Fibroblast of lung (primary cell): ENCODE measurements at regions not wholly inside any gene's neighbourhood (a gene's known extent, or its start where the extent isn't known, plus 50 kb on each side); places are given as distances from the start of the nearest gene placed in this dataset.

Experiments
- DNase-seq, 2 donors: peaks; one replicate each; pipeline versions ENCODE4 v3.0.0 to v3.0.0-alpha.2; 2010; ENCODE audit warnings: low read depth in 2 of 2
- H2AFZ ChIP-seq: 2 replicates; pipeline ENCODE4 v1.5.1; 2012; ENCODE audit warnings: low read length, control low read depth, inconsistent platforms
- H3K27ac ChIP-seq: 2 replicates; pipeline ENCODE4 v1.5.1; 2011; ENCODE audit warnings: low read length, control low read depth; ENCODE audit not compliant: insufficient read depth
- H3K27me3 ChIP-seq: 2 replicates; pipeline ENCODE4 v1.5.1; 2011; ENCODE audit warnings: mild to moderate bottlenecking, low read length; ENCODE audit not compliant: control insufficient read depth, insufficient read depth
- H3K36me3 ChIP-seq: 2 replicates; pipeline ENCODE4 v1.5.1; 2011; ENCODE audit warnings: low read length; ENCODE audit not compliant: control insufficient read depth, insufficient read depth
- H3K4me1 ChIP-seq: 2 replicates; pipeline ENCODE4 v1.5.1; 2011; ENCODE audit warnings: low read length; ENCODE audit not compliant: control insufficient read depth, insufficient read depth; ENCODE audit errors: extremely low read depth
- H3K4me2 ChIP-seq: 2 replicates; pipeline ENCODE4 v1.5.1; 2011; ENCODE audit warnings: low read length, control low read depth; ENCODE audit not compliant: insufficient read depth; ENCODE audit errors: extremely low read depth
- H3K4me3 ChIP-seq, 4 experiments: fragments of 200-600 bp in 1 of 4; sonication (generic) in 1 of 4; replicated peaks in 1 of 4; 2 replicates each; pipeline ENCODE4 v1.5.1; 2011 to 2016; ENCODE audit warnings: low read length in 4 of 4, low read depth in 3 of 4, mild to moderate bottlenecking in 3 of 4, control low read depth in 2 of 4, inconsistent platforms in 1 of 4, mixed read lengths in 1 of 4; ENCODE audit not compliant: insufficient read depth in 1 of 4; ENCODE audit errors: control extremely low read depth in 1 of 4
- H3K79me2 ChIP-seq: 2 replicates; pipeline ENCODE4 v1.5.1; 2012; ENCODE audit warnings: mild to moderate bottlenecking, low read length, inconsistent platforms; ENCODE audit not compliant: control insufficient read depth, insufficient read depth
- H3K9ac ChIP-seq: 2 replicates; pipeline ENCODE4 v1.5.1; 2011; ENCODE audit warnings: mild to moderate bottlenecking, low read length, control low read depth; ENCODE audit not compliant: insufficient read depth
- H3K9me3 ChIP-seq: 2 replicates; pipeline ENCODE4 v1.5.1; 2012; ENCODE audit warnings: low read depth, low read length; ENCODE audit not compliant: control insufficient read depth, insufficient read depth
- H4K20me1 ChIP-seq: 2 replicates; pipeline ENCODE4 v1.5.1; 2011; ENCODE audit warnings: low read length; ENCODE audit not compliant: control insufficient read depth, insufficient read depth; ENCODE audit errors: extremely low read depth
- EZH2 ChIP-seq: IDR thresholded peaks from 2 replicates; pipeline ENCODE4 v1.5.1; 2012; ENCODE audit warnings: low read length, control low read depth, mild to moderate bottlenecking; ENCODE audit errors: missing control alignments
- TF ChIP-seq, protein P1 (sequence below), 2 donors: IDR thresholded peaks in 1 of 2; conservative IDR thresholded peaks in 1 of 2; 1 replicate in 1 of 2; 2 replicates in 1 of 2; pipeline ENCODE4 v1.5.1; 2011 to 2012; ENCODE audit warnings: low read length in 2 of 2, control low read depth in 1 of 2, inconsistent platforms in 1 of 2, low read depth in 1 of 2, mild to moderate bottlenecking in 1 of 2

DNA sequence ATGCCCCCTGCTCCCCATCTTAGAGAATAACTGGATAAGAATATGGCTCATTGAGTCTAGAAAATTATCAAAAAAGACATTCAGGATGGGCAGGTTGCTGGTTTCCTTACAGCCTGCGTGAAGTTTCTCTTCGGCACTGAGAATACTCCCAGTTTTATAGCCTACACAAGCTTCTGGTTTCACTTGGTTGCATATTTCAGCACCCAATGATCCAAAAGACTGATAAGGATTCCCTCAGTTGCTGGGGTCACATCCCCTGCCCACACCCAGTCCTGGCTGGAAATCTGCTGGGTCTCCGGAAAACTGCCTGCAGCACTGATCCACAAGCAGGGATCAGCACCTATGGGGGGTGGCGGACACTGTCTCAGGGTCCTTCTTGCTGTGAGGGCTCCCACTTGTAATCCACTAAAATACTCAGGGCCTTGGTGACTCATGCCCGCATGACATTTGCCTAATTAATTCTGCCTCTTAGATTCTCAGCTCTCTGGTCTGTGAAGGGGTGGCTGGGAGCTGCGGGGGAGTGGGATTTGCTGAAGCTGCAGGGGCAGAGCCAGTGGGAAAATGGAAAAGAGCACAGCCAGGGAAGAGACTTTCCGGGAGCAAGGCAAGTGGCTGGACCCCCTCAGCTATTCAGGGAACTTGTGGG, 142.5 kb downstream of the ZNF648 start:
- H3K4me1 ChIP-seq: no peaks in the 10 kb centered on the region
- H3K9ac ChIP-seq: no peak overlapping the region
- no peak for DNase-seq
- no peak overlapping the region for H3K4me2 ChIP-seq
- no peaks in the 10 kb centered on the region for H3K9me3 ChIP-seq
- H3K36me3 ChIP-seq: no peaks in the 10 kb centered on the region
- H3K27ac ChIP-seq: no peak overlapping the region
- TF ChIP-seq EZH2: no peak
- TF ChIP-seq, protein P1, sequence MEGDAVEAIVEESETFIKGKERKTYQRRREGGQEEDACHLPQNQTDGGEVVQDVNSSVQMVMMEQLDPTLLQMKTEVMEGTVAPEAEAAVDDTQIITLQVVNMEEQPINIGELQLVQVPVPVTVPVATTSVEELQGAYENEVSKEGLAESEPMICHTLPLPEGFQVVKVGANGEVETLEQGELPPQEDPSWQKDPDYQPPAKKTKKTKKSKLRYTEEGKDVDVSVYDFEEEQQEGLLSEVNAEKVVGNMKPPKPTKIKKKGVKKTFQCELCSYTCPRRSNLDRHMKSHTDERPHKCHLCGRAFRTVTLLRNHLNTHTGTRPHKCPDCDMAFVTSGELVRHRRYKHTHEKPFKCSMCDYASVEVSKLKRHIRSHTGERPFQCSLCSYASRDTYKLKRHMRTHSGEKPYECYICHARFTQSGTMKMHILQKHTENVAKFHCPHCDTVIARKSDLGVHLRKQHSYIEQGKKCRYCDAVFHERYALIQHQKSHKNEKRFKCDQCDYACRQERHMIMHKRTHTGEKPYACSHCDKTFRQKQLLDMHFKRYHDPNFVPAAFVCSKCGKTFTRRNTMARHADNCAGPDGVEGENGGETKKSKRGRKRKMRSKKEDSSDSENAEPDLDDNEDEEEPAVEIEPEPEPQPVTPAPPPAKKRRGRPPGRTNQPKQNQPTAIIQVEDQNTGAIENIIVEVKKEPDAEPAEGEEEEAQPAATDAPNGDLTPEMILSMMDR (conservative IDR thresholded peaks at IDR 0.05 in 1 of 2, IDR thresholded peaks at IDR 0.05 in 1 of 2; ENCODE audit: low read depth in 1 of 2, low read length in 2 of 2): no peak
- H2AFZ ChIP-seq: no peak overlapping the region
- H3K4me3 ChIP-seq: no peak overlapping the region
- H4K20me1 ChIP-seq: no peaks in the 10 kb centered on the region
- no peaks in the 10 kb centered on the region for H3K27me3 ChIP-seq
- H3K79me2 ChIP-seq: no peaks in the 10 kb centered on the region

DNA sequence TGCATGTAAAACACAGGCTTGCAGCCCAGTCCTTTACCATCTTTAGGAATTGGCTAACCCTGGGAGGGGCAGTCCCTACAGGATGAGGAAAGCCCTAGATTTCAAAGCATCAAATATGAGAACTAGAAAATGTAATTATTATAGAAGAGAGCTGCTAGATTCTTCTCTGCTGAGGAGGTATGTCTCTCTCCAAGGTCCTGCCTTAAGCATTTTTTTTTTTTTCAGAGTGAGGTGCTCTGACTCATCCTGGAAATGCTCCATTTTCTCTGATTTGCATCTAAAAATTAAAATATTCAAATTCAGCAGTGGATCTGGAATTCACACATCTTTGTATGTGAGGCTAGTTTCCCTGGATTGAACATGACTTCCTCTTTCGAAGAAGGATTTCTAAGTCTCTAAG, 149.8 kb downstream of the ZNF648 start:
- Histone ChIP-seq H3K4me3 (no peak overlapping the region), H3K9ac (no peak overlapping the region), H2AFZ (no peak overlapping the region), H3K36me3 (no peaks in the 10 kb centered on the region), H3K27ac (no peak overlapping the region), H4K20me1 (no peaks in the 10 kb centered on the region), H3K4me2 (no peak overlapping the region), H3K79me2 (no peaks in the 10 kb centered on the region), H3K4me1 (no peaks in the 10 kb centered on the region), H3K9me3 (no peaks in the 10 kb centered on the region), H3K27me3 (no peaks in the 10 kb centered on the region)
- TF ChIP-seq, protein P1 (conservative IDR thresholded peaks at IDR 0.05 in 1 of 2, IDR thresholded peaks at IDR 0.05 in 1 of 2; ENCODE audit: low read depth in 1 of 2, low read length in 2 of 2): no peak
- TF ChIP-seq EZH2: no peak
- DNase-seq: no peak

DNA sequence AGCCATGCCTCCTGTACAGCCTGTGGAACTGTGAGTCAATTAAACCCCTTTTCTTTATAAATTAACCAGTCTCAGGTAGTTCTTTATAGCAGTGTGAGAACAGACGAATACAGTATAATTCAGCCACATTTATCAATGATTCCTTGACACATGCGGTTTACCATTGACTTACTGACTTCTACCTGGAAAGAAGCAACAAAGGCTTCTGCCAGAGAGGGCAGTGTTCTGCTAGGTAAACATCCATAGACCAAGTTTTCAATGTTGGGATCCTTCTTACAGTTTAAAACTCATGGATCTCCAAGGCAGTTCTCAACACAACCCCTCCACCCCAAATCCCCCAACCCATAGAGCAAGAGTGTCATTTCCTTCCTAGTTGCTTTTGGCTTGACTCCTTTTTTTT, 150.6 kb downstream of the ZNF648 start:
- TF ChIP-seq, protein P1 (conservative IDR thresholded peaks at IDR 0.05 in 1 of 2, IDR thresholded peaks at IDR 0.05 in 1 of 2; ENCODE audit: low read depth in 1 of 2, low read length in 2 of 2): no peak
- TF ChIP-seq EZH2: no peak

More for the DNA sequence above, 150.6 kb downstream of the ZNF648 start:
- H3K4me2 ChIP-seq: no peak overlapping the region
- no peaks in the 10 kb centered on the region for H3K4me1 ChIP-seq
- H3K36me3 ChIP-seq: no peaks in the 10 kb centered on the region
- no peaks in the 10 kb centered on the region for H3K79me2 ChIP-seq
- H3K9me3 ChIP-seq: no peaks in the 10 kb centered on the region
- no peak overlapping the region for H3K4me3 ChIP-seq
- no peaks in the 10 kb centered on the region for H3K27me3 ChIP-seq
- H4K20me1 ChIP-seq: no peaks in the 10 kb centered on the region
- H2AFZ ChIP-seq: no peak overlapping the region
- H3K27ac ChIP-seq: no peak overlapping the region
- no peak for DNase-seq
- no peak overlapping the region for H3K9ac ChIP-seq
